Amniotic stem cell (primary cell): ENCODE measurements at regions not wholly inside any gene's neighbourhood (a gene's known extent, or its start where the extent isn't known, plus 50 kb on each side); places are given as distances from the start of the nearest gene placed in this dataset.
"Not testable (repeated sequence)": the region's sequence is repeated elsewhere in the genome, so short reads cannot be mapped to it uniquely, and the experiment has no call there.

ENCODE experiments used
- DNase-seq: peaks from one replicate; lab custom pipeline; 2025; lab: John Stamatoyannopoulos, UW

GRCh38 chr1:96509951-96510350, 211.6 kb upstream of the PTBP2 start:
- DNase-seq = no peak

GRCh38 chr1:96510391-96510790, 211.2 kb upstream of the PTBP2 start:
- no peak for DNase-seq

DNA sequence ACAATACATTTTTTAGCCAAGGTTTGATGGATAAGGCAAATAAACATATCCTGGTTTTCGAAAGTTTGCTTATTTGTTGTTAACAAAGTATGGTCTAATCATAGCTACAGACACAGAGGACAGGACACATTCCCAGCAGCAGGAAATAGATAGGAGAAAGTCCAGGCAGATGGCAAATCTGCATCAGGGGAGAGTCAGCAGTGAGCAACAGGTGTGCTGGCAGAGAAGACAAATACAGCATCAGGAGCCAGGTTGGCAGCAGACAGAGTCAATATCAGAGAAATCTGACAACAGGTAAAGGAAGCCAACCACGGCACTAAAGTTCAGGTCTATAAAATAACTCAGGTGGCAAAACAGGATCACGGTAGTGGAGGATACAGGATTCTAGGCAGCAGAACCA, 210.7 kb upstream of the PTBP2 start:
- DNase-seq = no peak

DNA sequence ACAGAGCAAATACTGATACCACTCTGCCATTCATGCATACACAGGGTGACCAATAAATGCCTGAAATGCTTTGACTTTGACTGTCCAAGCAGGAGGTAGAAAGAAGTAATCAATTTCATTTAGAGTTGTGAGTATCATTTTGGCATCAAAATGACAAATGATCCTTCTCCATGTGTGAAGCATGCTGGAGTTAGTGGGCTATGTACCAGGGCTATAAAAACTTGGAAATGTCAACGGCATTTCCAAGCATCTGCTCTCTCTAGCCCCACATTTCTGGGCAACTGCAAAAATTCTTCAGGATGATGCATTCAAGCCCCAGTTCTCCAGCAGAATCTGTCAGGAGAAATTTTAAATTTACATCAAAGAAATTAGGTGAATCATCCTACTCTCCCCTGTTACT, 208.4 kb upstream of the PTBP2 start:
- no peak for DNase-seq

DNA sequence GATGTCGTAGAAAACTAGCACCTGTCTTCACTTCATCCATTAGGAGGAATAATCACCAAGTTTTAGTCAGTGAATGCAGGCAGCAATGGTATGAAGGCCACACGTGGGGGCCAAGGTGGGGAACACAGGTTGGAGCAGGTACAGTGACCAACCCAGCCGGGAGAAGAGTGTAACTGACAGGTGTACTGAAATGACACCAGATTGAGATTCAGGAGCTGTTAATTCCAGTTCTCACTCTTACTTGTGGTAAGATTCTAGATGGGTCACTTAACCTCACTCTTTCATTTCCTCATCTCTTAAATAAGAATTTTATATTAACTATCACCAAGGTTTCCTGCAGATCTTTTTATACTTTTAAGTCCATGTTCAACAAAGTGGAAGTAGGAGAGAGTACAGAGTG, 206.2 kb upstream of the PTBP2 start:
- DNase-seq = no peak

- no peak for DNase-seq
Observed at GRCh38 chr1:96515925-96516324, 205.7 kb upstream of the PTBP2 start.

DNA sequence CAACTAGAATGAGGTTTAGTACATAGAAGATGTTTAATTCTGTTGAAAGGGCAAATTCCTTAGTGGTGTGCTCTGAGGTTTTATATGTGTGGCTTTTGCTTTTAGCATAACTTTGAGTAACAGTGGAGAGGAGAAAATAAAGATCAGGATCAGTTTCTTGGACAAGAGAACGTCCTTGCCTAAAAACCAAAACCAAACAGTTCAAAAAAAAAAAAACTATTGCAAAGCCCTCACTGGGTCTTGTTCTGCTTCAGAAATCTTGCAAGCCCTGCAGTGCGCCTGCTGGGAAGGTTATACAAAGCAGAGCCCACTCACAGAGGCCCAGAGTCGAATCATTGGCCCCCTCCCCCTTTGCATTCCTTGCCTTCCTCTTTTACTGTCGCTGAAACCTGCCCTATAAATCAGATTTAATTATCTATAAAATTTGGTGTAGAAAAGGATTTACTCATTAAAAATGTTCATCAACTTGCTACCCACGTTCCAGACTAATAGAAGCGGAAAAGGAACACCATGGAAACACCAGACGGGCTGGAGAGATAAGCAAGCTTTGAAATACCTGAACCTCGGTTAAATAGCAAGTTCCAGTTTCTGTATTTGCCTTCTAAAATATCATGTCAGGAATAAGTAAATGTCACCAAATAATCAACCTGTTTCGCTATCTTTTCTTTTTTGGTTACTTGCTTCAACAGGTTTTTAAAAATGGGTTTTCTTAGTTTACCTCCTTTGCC, 201.6 kb upstream of the PTBP2 start:
- no peak for DNase-seq

DNA sequence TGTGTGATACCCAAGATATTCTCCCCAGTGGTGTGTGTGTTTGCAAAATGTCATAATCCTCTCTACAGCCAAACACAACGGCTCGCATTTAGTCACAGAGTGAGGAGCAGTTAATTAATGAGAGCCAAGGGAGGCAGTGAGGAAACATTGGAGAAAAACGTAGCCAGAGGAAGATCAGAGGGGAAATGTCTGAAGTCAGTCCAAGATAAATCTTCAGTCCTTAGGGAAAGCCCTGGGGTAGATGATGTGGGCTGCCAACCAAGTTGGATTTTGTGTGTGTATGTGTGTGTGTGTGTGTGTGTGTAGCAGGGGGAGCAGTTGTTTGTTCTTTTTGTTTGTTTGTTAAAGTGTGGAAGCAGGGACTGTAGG, 201.0 kb upstream of the PTBP2 start:
- DNase-seq = no peak

DNA sequence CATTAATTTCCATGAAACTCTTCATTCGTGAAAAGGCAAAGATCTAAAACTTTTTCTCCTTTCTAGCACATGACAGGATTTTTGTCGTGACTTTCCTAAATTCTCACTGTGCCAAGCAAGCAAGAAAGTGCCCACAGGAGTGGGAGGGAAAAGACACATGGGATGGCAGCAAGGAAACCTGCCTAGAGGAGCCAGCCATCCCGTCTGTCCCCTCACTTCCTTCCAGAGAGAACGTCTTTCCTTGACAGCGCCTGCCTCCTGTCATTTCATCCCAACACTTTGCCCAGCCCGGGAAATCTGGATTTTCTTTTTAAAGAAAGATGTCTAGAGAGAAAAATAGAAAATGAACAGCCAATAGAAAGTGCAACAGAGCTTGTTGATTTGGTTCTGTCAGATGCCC, 200.6 kb upstream of the PTBP2 start:
- DNase-seq = no peak

GRCh38 chr1:96521994-96522760, 199.4 kb upstream of the PTBP2 start:
- peak; percentile 40 for DNase-seq

DNA sequence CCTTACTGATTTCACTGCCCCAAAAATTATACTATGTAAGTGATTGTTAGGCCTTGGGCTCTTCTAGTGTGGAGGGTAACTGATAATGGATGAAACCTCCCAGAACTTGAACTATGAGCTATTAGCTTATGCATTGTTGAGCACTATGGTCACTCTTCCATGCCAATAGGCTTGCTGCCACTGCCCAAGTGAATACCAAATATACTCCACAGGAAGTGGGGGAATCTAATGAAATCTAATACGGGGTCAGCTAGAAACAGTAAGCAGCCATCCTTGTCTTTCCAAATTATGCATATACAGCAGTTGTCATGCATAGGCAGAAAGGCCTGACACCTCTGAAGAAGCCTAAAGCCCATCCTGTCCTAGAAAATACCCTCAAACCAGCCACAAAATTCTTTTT, 198.7 kb upstream of the PTBP2 start:
- DNase-seq = no peak

DNA sequence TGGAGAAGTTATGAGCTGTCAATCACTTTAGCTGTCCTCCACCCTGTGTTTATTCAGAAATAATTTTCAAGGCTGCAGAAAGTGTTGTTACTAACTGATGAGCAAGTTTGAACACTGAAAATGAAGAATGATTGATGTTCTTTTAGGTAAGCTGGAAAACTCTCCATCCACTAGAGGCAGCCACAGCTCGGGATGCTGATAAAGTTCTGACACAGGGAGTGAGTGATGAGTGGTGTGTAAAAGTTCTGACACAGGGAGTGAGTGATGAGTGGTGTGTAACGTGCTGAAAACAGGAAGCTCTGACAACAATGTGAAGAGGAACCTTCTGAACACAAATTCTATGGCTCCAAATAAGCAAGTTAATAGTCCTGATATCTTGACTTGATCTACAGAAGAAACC, 197.5 kb upstream of the PTBP2 start:
- no peak for DNase-seq

DNA sequence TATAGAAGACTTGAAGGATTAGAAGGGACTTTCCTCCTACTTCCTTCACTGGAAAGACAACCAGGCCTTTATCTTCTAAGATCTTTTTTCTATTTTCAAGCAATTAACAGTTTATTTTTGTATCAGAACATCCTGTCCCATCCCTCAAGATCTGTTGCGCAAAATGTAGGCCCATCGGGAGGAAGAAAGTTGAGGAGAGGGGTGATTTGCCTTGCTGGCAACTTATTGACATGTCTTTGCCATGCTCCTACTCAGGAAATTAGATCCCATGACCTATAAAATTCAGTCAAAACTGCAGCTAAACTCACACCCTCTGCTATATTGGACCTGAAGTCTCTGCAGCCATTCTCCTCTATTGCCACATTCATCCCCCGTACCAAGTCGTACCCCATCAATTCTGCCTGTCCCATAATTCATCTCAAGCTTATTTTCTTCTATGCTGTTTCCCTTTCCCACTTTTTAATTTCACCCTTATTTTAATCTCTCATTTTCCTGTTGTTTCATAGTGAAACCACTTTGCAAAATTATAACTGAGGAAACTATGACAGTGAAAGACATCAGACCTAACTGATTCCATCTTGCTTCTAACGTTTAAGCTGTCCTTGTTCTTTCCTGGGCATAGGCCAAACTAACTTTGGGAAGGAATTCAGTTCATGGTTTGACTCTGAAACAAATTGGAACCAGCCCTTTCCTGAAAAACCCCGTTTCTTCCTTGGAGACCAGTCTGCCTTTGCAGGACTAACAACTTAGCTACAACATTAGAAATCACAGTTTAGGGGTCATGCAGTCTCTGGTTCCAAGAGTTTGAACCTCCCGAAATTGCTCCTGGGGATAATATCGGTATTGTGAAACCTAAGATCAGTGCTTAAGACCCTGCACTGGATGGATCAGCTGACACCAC, 195.7 kb upstream of the PTBP2 start:
- no peak for DNase-seq

DNA sequence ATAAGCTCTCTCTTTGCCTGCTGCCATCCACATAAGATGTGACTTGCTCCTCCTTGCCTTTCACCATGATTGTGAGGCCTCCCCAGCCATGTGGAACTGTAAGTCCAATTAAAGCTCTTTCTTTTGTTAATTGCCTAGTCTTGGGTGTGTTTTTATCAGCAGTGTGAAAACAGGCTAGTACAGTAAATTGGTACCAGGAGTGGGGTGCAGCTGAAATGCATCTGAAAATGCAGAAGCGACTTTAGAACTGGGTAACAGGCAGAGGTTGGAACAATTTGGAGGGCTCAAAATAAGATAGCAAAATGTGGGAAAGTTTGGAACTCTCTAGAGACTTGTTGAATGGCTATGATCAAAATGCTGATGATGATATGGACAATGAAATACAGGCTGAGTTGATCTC, 192.9 kb upstream of the PTBP2 start:
- DNase-seq = not testable (repeated sequence)

DNA sequence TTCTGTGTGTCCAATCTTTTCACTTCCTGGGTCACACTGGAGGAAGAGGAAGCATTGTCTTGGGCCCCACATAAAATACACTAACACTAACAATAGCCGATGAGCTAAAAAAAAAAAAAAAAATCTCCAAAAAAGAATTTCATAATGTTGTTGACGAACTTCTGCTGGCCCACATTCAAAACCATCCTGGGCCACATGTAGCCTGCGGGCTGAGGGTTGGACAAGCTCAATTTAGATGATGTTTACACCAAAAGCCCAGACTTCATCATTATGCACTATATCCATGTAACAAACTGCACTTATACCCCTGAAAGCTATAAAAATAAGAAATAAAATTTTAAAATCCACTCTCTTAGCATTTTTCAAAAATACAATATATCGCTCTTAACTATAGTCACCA, 187.8 kb upstream of the PTBP2 start:
- no peak for DNase-seq

DNA sequence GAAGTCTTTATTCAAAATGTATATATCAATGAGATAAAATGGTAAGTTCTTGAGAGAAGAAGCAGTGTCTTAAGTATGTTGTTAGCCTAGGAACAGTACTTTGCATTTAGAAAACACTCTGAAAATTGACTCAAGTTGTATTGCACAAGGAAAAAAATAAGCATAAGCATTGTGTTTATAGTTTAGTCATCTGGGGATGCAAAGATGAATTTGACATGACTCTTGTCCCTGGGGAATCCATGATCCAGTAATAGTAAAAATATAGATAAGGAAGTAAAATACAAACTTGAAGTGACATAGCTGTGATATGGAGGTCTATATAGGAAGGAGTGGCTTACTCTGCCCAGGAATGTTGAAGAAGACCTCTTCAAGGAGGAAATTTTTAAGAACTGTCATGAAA, 185.0 kb upstream of the PTBP2 start:
- no peak for DNase-seq

DNA sequence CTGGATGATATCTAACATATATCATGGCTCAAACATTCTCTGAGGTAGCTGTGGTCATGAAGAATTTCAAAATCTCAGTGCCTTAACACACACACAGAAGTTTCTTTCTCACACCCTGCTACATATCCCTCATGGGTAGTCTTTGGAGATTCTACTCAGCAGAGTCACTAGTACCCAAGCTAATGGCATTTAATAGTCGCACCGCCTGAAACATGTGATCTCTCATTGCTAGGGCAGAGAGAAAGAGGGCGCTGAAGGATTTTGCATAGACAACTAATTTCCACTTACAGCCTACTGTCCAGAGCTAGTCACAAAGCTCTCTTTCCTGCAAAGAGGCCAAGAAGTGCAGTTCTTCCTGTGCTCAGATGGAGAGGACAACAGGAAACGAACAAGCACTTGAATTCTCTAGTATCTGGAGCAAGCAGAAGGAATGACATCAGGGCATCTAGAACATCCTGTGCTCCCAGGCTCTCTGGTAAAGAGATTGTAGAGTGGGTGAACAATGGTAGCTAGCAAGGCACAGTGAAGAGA, 183.4 kb upstream of the PTBP2 start:
- no peak for DNase-seq

DNA sequence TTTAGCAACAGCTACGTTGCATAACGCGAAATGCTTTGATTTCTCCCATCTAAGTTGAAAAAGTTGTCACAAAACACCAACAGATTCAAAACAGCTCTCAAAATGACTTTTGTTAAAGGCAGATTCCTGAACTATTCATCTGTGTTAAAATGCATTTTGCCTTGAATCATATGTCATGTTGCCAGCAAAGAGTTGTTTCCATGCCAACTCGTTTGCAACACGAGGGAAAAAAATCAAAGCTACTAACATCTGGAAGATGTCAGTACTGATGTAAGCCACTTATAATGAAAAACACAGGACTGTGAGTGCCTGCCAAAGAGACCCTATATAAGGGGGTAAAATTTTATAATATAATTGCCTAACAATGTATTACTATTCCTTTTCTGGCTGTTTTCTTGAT, 182.7 kb upstream of the PTBP2 start:
- DNase-seq = peak; percentile 49

DNA sequence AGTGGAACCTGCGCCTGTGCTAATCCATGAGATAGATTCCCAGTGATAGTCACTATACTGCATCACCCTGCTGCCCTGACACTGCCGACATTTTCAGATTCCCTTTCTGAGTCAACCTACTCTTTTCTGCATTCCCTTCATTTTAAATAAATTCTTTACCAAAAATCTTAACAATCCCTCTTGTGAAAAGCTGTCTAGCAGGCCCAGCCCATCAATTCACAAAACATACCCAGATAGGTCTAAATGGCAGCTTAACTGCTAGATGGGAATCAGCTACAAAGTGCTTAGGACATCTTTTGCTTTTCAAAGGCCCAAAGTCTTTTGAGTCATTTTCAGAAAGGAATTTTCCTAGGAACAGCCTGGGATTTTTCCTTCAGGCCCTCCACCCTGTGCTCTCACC, 180.1 kb upstream of the PTBP2 start:
- DNase-seq = no peak

DNA sequence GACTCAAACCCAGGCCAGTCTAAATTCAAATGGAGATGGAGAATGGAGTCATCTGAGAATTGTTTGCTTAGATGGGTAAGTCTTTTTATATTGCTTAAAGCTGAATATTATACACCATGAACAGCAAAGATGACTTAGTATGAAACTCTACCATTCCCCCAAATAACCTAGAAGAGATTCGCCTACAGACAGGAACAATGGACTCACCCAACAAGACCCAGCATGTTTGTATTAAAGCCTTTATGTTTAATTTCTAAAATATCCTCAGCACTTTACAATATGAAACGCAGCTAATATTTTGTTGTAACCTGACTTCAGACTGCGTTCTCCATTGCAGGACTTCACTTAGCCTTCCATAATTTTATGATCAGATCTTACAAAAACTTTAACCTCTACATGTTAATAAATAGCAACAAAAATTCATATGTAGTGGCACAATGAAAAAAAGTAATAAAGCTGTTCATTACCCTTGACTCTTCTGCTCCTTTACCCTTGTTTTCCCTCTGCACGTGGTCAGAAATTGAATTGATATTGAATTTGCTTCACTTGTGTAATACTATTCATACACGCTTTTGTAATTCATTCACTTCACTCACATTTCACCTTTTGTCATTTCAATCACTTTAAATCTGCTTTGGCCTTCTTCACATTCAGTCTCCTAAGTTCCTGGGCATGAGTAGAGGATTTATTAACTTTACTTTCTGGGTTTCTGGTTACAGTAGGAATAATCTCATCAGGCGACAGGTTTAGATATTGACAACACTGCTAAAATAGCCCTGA, 177.3 kb upstream of the PTBP2 start:
- DNase-seq = no peak

DNA sequence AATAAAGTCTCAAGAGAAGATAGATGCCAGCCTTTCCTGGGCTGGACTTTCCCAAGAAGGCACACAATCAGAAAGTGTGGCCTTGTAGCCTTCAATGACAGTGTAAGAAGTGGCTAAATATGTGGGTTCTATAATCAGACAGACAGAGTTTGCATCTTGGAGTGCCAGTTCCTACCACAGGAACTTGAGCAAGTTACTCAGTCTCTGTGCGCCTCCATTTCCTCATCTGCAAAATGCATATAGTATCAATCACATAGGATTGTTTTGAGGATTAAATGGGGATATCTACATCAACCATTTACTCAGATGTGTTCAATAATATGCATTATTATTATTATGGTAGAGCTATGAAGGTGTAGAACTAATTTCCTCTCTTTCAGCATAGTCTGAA, 176.8 kb upstream of the PTBP2 start:
- no peak for DNase-seq
